H1 (cell line): ENCODE measurements at regions not wholly inside any gene's neighbourhood (a gene's known extent, or its start where the extent isn't known, plus 50 kb on each side); places are given as distances from the start of the nearest gene placed in this dataset.

Source experiments
- CTCF ChIA-PET: fragments of 300-600 bp; sonication (Branson Sonifier 250); formaldehyde crosslinking; loops from one replicate; lab custom pipeline; 2021; ENCODE audit not compliant: partially characterized antibody; lab: Charles Lee
- POLR2A ChIA-PET: fragments of 300-600 bp; sonication (Branson Sonifier 250); formaldehyde crosslinking; loops from one replicate; lab custom pipeline; 2021; ENCODE audit warnings: inconsistent platforms; ENCODE audit not compliant: partially characterized antibody; lab: Charles Lee
- DNase-seq, 2 experiments: peaks; one replicate each; pipeline versions ENCODE4 v3.0.0 to v3.0.0-alpha.2; 2010 to 2022; ENCODE audit warnings: low spot score in 2 of 2, low read depth in 1 of 2, mixed read lengths in 1 of 2
- FAIRE-seq: peaks from 2 replicates; lab custom pipeline; 2011; peaks lifted over from hg19 to GRCh38; lab: Jason Lieb, UNC
- H2AFZ ChIP-seq: 2 replicates; pipeline ENCODE4 v1.8.1; 2012; ENCODE audit warnings: low read length, inconsistent platforms
- H2AK5ac ChIP-seq: 2 replicates; pipeline ENCODE4 v1.6.1; 2013; ENCODE audit warnings: low read depth, low read length
- H2BK120ac ChIP-seq: replicated peaks from 2 replicates; pipeline ENCODE3; 2013; ENCODE audit warnings: low read depth, low read length, inconsistent platforms
- H2BK12ac ChIP-seq: 2 replicates; pipeline ENCODE4 v1.6.1; 2013; ENCODE audit warnings: low read depth, low read length
- H2BK15ac ChIP-seq: 2 replicates; pipeline ENCODE4 v1.6.1; 2013; ENCODE audit warnings: low read length
- H2BK20ac ChIP-seq: 2 replicates; pipeline ENCODE4 v1.6.1; 2013; ENCODE audit warnings: low read length
- H2BK5ac ChIP-seq: 2 replicates; pipeline ENCODE4 v1.6.1; 2013; ENCODE audit warnings: low read depth, low read length
- H3K14ac ChIP-seq: 2 replicates; pipeline ENCODE4 v1.6.1; 2013; ENCODE audit warnings: inconsistent platforms; ENCODE audit not compliant: insufficient read length
- H3K18ac ChIP-seq: 2 replicates; pipeline ENCODE4 v1.6.1; 2013; ENCODE audit warnings: low read length; ENCODE audit errors: extremely low read depth
- H3K23ac ChIP-seq: 2 replicates; pipeline ENCODE4 v1.6.1; 2013; ENCODE audit warnings: inconsistent platforms; ENCODE audit not compliant: insufficient read length
- H3K23me2 ChIP-seq: 2 replicates; pipeline ENCODE4 v1.6.1; 2013; ENCODE audit warnings: low read depth, low read length
- H3K27ac ChIP-seq: 2 replicates; pipeline ENCODE4 v1.6.1; 2011; ENCODE audit warnings: low read depth, low read length, inconsistent platforms
- H3K27me3 ChIP-seq, 4 experiments: replicated peaks in 1 of 4; 1 replicate in 1 of 4; 2 replicates in 3 of 4; pipeline versions ENCODE4 v1.6.1 to v1.8.1; 2011 to 2013; ENCODE audit warnings: low read length in 3 of 4, mild to moderate bottlenecking in 3 of 4, inconsistent platforms in 2 of 4, mixed read lengths in 2 of 4, moderate library complexity in 1 of 4; ENCODE audit not compliant: control insufficient read depth in 3 of 4, insufficient read depth in 3 of 4; ENCODE audit errors: extremely low read depth in 1 of 4
- H3K36me3 ChIP-seq, 4 experiments: 2 replicates each; pipeline versions ENCODE4 v1.6.1 to v1.8.1; 2011 to 2013; ENCODE audit warnings: mild to moderate bottlenecking in 4 of 4, low read length in 3 of 4, moderate library complexity in 2 of 4, control low read depth in 1 of 4, inconsistent platforms in 1 of 4; ENCODE audit not compliant: insufficient read depth in 4 of 4, control insufficient read depth in 2 of 4
- H3K4ac ChIP-seq: replicated peaks from 2 replicates; pipeline ENCODE3; 2013; ENCODE audit warnings: low read length, low read depth, mixed read lengths, inconsistent platforms; ENCODE audit not compliant: insufficient read length
- H3K4me1 ChIP-seq, 4 experiments: replicated peaks in 1 of 4; 1 replicate in 1 of 4; 2 replicates in 3 of 4; pipeline versions ENCODE4 v1.6.1 to v1.8.1; 2011 to 2013; ENCODE audit warnings: low read length in 3 of 4, inconsistent platforms in 2 of 4, mixed read lengths in 1 of 4; ENCODE audit not compliant: insufficient read depth in 4 of 4, control insufficient read depth in 3 of 4
- H3K4me2 ChIP-seq, 2 experiments: 2 replicates each; pipeline versions ENCODE4 v1.6.1 to v1.8.1; 2011 to 2013; ENCODE audit warnings: low read depth in 2 of 2, low read length in 2 of 2, control low read depth in 1 of 2, inconsistent platforms in 1 of 2, mild to moderate bottlenecking in 1 of 2; ENCODE audit not compliant: insufficient read depth in 1 of 2
- H3K4me3 ChIP-seq, 4 experiments: fragments of 200-600, 300-600 bp in 1 of 4; sonication (generic), shearing (Covaris generic), sonication (Bioruptor Twin) in 1 of 4; 2 replicates each; pipeline versions ENCODE4 v1.5.1 to v1.8.1; 2011 to 2016; ENCODE audit warnings: low read length in 4 of 4, low read depth in 3 of 4, control low read depth in 2 of 4, inconsistent platforms in 2 of 4, mild to moderate bottlenecking in 2 of 4, mixed read lengths in 1 of 4, moderate library complexity in 1 of 4; ENCODE audit not compliant: insufficient read depth in 2 of 4; ENCODE audit errors: extremely low read depth in 1 of 4
- H3K56ac ChIP-seq: replicated peaks from 2 replicates; pipeline ENCODE3; 2013; ENCODE audit warnings: low read depth, mild to moderate bottlenecking, mixed read lengths, low read length, inconsistent platforms; ENCODE audit not compliant: insufficient read length
- H3K79me1 ChIP-seq: 2 replicates; pipeline ENCODE4 v1.6.1; 2013; ENCODE audit warnings: low read depth, low read length, control low read depth
- H3K79me2 ChIP-seq, 2 experiments: 2 replicates each; pipeline versions ENCODE4 v1.6.1 to v1.8.1; 2012 to 2013; ENCODE audit warnings: low read length in 2 of 2, mild to moderate bottlenecking in 2 of 2, inconsistent platforms in 1 of 2; ENCODE audit not compliant: insufficient read depth in 2 of 2, control insufficient read depth in 1 of 2
- H3K9ac ChIP-seq, 4 experiments: replicated peaks in 1 of 4; 1 replicate in 1 of 4; 2 replicates in 3 of 4; pipeline versions ENCODE4 v1.6.1 to v1.8.1; 2011 to 2013; ENCODE audit warnings: low read depth in 3 of 4, low read length in 3 of 4, control low read depth in 2 of 4, mild to moderate bottlenecking in 2 of 4, moderate library complexity in 2 of 4, inconsistent platforms in 1 of 4; ENCODE audit errors: extremely low read depth in 1 of 4
- H3K9me3 ChIP-seq, 2 experiments: 2 replicates each; pipeline versions ENCODE4 v1.6.1 to v1.8.1; 2012 to 2013; ENCODE audit warnings: mild to moderate bottlenecking in 2 of 2, moderate library complexity in 2 of 2, control low read depth in 1 of 2, inconsistent platforms in 1 of 2, low read depth in 1 of 2, low read length in 1 of 2, mixed read lengths in 1 of 2; ENCODE audit not compliant: insufficient read depth in 2 of 2
- H4K20me1 ChIP-seq, 2 experiments: replicated peaks in 1 of 2; 2 replicates each; pipeline versions ENCODE3 to v1.8.1; 2011 to 2013; ENCODE audit warnings: inconsistent platforms in 2 of 2, low read length in 2 of 2, mild to moderate bottlenecking in 1 of 2; ENCODE audit not compliant: insufficient read depth in 2 of 2, control insufficient read depth in 1 of 2
- H4K5ac ChIP-seq: 2 replicates; pipeline ENCODE4 v1.6.1; 2013; ENCODE audit warnings: low read length, low read depth, mixed read lengths, inconsistent platforms; ENCODE audit not compliant: insufficient read length
- H4K8ac ChIP-seq: 2 replicates; pipeline ENCODE4 v1.8.0; 2013; ENCODE audit warnings: mild to moderate bottlenecking, moderate library complexity, low read length, inconsistent platforms; ENCODE audit not compliant: insufficient read depth; ENCODE audit errors: extremely low read depth
- H4K91ac ChIP-seq: replicated peaks from 2 replicates; pipeline ENCODE3; 2013; ENCODE audit warnings: low read length, mixed read lengths, inconsistent platforms; ENCODE audit not compliant: insufficient read length
- ATF2 ChIP-seq: IDR thresholded peaks from 2 replicates; pipeline ENCODE4 v1.6.1; 2012; ENCODE audit warnings: low read length, inconsistent platforms
- BCL11A ChIP-seq, 2 experiments: IDR thresholded peaks; one replicate each; pipeline ENCODE4 v1.6.1; 2011; ENCODE audit warnings: low read depth in 2 of 2, low read length in 2 of 2, mild to moderate bottlenecking in 2 of 2
- CHD1 ChIP-seq: IDR thresholded peaks from 2 replicates; pipeline ENCODE4 v1.6.1; 2012; ENCODE audit warnings: low read depth, low read length, improper control_type of control experiment
- EP300 ChIP-seq, 2 experiments: IDR thresholded peaks; 1 replicate in 1 of 2; 2 replicates in 1 of 2; pipeline ENCODE4 v1.6.1; 2011 to 2012; ENCODE audit warnings: low read depth in 2 of 2, low read length in 2 of 2, mild to moderate bottlenecking in 2 of 2, borderline replicate concordance in 1 of 2, inconsistent platforms in 1 of 2, moderate library complexity in 1 of 2
- EZH2 ChIP-seq: fragments of 200-600 bp; sonication (generic); IDR thresholded peaks from 2 replicates; pipeline ENCODE4 v1.7.1; 2012; ENCODE audit warnings: low read depth, mild to moderate bottlenecking, moderate library complexity, low read length, inconsistent platforms; ENCODE audit not compliant: severe bottlenecking
- FOSL1 ChIP-seq: IDR thresholded peaks from 2 replicates; pipeline ENCODE4 v1.6.1; 2011; ENCODE audit warnings: mild to moderate bottlenecking, low read depth, low read length, moderate library complexity; ENCODE audit not compliant: insufficient read depth
- GTF2F1 ChIP-seq: IDR thresholded peaks from 2 replicates; pipeline ENCODE4 v1.6.1; 2012; ENCODE audit warnings: low read depth, low read length, improper control_type of control experiment, borderline replicate concordance
- JUN ChIP-seq: IDR thresholded peaks from 2 replicates; pipeline ENCODE4 v1.6.1; 2011; ENCODE audit warnings: low read depth, mild to moderate bottlenecking, improper control_type of control experiment, low read length
- POU5F1 ChIP-seq: IDR thresholded peaks from 2 replicates; pipeline ENCODE4 v1.6.1; 2011; ENCODE audit warnings: low read depth, mild to moderate bottlenecking, low read length, moderate library complexity
- SUZ12 ChIP-seq: fragments of 200-600 bp; sonication (generic); IDR thresholded peaks from 2 replicates; pipeline ENCODE4 v1.6.1; 2012; ENCODE audit warnings: mild to moderate bottlenecking, inconsistent platforms, low read length, moderate library complexity, mixed read lengths
- TBP ChIP-seq: IDR thresholded peaks from 2 replicates; pipeline ENCODE4 v1.6.1; 2011; ENCODE audit warnings: low read depth, low read length, improper control_type of control experiment
- TCF12 ChIP-seq: IDR thresholded peaks from 2 replicates; pipeline ENCODE4 v1.6.1; 2011; ENCODE audit warnings: low read depth, mild to moderate bottlenecking, low read length
- WGBS, 2 experiments: shearing (Covaris generic) in 1 of 2; methylation state at CpG; one replicate each; pipeline versions ENCODE4 v1.1.6 to v1.1.7; 2013 to 2015; ENCODE audit warnings: low lambda C conversion rate in 2 of 2, mixed read lengths in 2 of 2, inconsistent platforms in 1 of 2, low coverage in 1 of 2, missing lambda C conversion rate in 1 of 2; ENCODE audit not compliant: insufficient replicate concordance in 2 of 2, insufficient coverage in 1 of 2, insufficient read length in 1 of 2; ENCODE audit errors: extremely low coverage in 1 of 2, missing lambda C conversion rate in 1 of 2; 5-methylcytosine and 5-hydroxymethylcytosine counted together
- TF ChIP-seq, protein P1 (sequence below): IDR thresholded peaks from 2 replicates; pipeline ENCODE4 v1.6.1; 2012; ENCODE audit warnings: inconsistent platforms

DNA sequence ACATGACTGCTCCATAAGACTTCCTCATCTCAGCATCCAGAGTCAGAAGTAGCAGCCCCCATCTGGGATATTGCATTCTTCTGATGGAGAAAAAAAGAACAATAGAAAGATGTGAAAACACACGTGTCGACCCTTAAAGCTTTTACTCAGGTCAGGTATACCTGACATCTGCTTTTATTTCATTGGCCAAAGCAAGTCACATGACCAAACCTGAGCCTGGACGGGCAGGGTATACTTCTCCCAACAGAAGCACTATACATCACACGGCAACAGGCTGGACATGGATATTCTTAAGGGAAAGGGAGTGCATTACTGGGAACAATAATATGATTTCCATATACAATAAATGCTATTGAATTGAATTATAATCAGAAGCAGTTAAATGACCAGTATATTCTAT lies 243.3 kb downstream of the LMO4 start:
- no peak overlapping the region for H4K91ac ChIP-seq
- ChIA-PET POLR2A (no interaction called here), CTCF (no interaction called here)
- no peaks in the 10 kb centered on the region for H4K20me1 ChIP-seq
- no peak overlapping the region for H3K9ac ChIP-seq
- 0 out of 2 replicates have a peak overlapping the region, but pooled peaks have one; percentile 50 for H2AFZ ChIP-seq
- H3K79me2 ChIP-seq = no peaks in the 10 kb centered on the region
- WGBS, 2 experiments = 84% methylated on average over 4 of the region's 4 CpGs; no CpG with 5 or more reads in 1 of the 2 experiments
- no peak overlapping the region for H4K8ac ChIP-seq
- no peak overlapping the region for H3K4me2 ChIP-seq
- no peak for DNase-seq
- no peaks in the 10 kb centered on the region for H3K9me3 ChIP-seq
- no peak overlapping the region for H3K23ac ChIP-seq
- no peak overlapping the region for H3K4ac ChIP-seq
- no peak overlapping the region for H2BK20ac ChIP-seq
- H2BK12ac ChIP-seq = no peak overlapping the region
- no peaks in the 10 kb centered on the region; the same call in 1 of the 2 replicates for H3K23me2 ChIP-seq
- H3K4me1 ChIP-seq = no peaks in the 10 kb centered on the region
- no peak overlapping the region for H2AK5ac ChIP-seq
- no peak overlapping the region for H2BK120ac ChIP-seq
- H3K18ac ChIP-seq = no peak overlapping the region
- no peak overlapping the region for H4K5ac ChIP-seq
- no peak overlapping the region for H3K4me3 ChIP-seq
- no peak overlapping the region for H3K14ac ChIP-seq
- TF ChIP-seq TBP (no peak), JUN (no peak), CHD1 (no peak), BCL11A (IDR thresholded peaks at IDR 0.05; ENCODE audit: low read depth in 2 of 2, low read length in 2 of 2) (no peak), FOSL1 (no peak), POU5F1 (no peak), SUZ12 (no peak), ATF2 (no peak), EZH2 (no peak), EP300 (IDR thresholded peaks at IDR 0.05; ENCODE audit: borderline replicate concordance in 1 of 2, low read depth in 2 of 2, low read length in 2 of 2) (no peak), TCF12 (no peak), GTF2F1 (no peak)
- TF ChIP-seq, protein P1, sequence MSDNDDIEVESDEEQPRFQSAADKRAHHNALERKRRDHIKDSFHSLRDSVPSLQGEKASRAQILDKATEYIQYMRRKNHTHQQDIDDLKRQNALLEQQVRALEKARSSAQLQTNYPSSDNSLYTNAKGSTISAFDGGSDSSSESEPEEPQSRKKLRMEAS = no peak
- no peak for FAIRE-seq
- no peaks in the 10 kb centered on the region for H3K36me3 ChIP-seq
- no peaks in the 10 kb centered on the region for H3K79me1 ChIP-seq
- H3K27me3 ChIP-seq = no peaks in the 10 kb centered on the region
- H2BK5ac ChIP-seq = no peak overlapping the region
- H3K56ac ChIP-seq = no peak overlapping the region
- no peak overlapping the region for H2BK15ac ChIP-seq
- no peak overlapping the region for H3K27ac ChIP-seq
